GM13976 (cell line): ENCODE measurements at regions not wholly inside any gene's neighbourhood (a gene's known extent, or its start where the extent isn't known, plus 50 kb on each side); places are given as distances from the start of the nearest gene placed in this dataset.

Experiments used
- DNase-seq: peaks from one replicate; pipeline ENCODE4 v3.0.0; 2012; ENCODE audit warnings: low spot score
- CTCF ChIP-seq: IDR thresholded peaks from 2 replicates; pipeline ENCODE4 v1.5.1; 2012; ENCODE audit warnings: borderline replicate concordance, mild to moderate bottlenecking; ENCODE audit not compliant: insufficient read depth; ENCODE audit errors: extremely low read depth, missing control alignments, control extremely low read depth
- in situ Hi-C: fragments of 300-500 bp; cut with MboI; formaldehyde crosslinking; loops from one replicate; pipeline ENCODE4 v1.12.0; 2022; ENCODE audit warnings: low sequenced_read_pairs, mixed read lengths, inconsistent platforms; ENCODE audit not compliant: unreplicated experiment

- no peak for TF ChIP-seq CTCF
- in situ Hi-C loops = no loop called here
These were observed 66.4 kb upstream of the GDF10 start for GRCh38 chr10:47233631-47234030.

GRCh38 chr10:47235484-47235883 is 64.5 kb upstream of the GDF10 start:
- no peak for DNase-seq
- TF ChIP-seq CTCF = no peak
- in situ Hi-C loops = no loop called here

More at GRCh38 chr10:47233631-47234030, 66.4 kb upstream of the GDF10 start:
- no peak for DNase-seq

GRCh38 chr10:47237316-47238260 is 62.4 kb upstream of the GDF10 start:
- in situ Hi-C loops = no loop called here
- TF ChIP-seq CTCF = no peak
- DNase-seq = no peak

- TF ChIP-seq CTCF = no peak
- no peak for DNase-seq
- in situ Hi-C loops = no loop called here
These were observed 61.5 kb upstream of the GDF10 start for GRCh38 chr10:47238331-47239095.

- in situ Hi-C loops = no loop called here
- DNase-seq = no peak
- TF ChIP-seq CTCF = no peak
These were observed 60.8 kb upstream of the GDF10 start for GRCh38 chr10:47239211-47239610.

- in situ Hi-C loops = no loop called here
- DNase-seq = no peak
- TF ChIP-seq CTCF = no peak
These were observed 59.8 kb upstream of the GDF10 start for GRCh38 chr10:47240173-47240572.
